ENCODE measurements at regions not wholly inside any gene's neighbourhood (a gene's known extent, or its start where the extent isn't known, plus 50 kb on each side); places are given as distances from the start of the nearest gene placed in this dataset.

DNA sequence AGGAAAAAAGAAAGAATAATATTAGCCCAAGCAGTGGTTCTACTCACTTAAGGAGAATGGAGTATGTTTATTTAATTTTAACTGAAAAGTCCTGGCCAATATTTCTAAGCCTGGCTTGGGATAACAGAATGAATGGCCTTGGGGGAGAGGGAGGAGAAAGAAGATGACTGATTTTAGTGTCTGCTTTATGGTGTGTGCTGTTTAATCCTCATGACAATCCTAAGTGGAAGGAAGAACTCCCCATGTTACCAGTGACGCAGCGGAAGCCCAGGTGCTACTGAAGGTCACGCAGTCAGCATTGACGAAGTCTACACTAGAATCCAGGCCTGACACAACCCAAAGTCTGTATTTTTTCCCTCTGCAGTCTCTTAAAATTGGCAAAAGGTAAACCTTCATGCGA is 50.5 kb downstream of the PALM2AKAP2 start:
- TF ChIP-seq, protein P1, sequence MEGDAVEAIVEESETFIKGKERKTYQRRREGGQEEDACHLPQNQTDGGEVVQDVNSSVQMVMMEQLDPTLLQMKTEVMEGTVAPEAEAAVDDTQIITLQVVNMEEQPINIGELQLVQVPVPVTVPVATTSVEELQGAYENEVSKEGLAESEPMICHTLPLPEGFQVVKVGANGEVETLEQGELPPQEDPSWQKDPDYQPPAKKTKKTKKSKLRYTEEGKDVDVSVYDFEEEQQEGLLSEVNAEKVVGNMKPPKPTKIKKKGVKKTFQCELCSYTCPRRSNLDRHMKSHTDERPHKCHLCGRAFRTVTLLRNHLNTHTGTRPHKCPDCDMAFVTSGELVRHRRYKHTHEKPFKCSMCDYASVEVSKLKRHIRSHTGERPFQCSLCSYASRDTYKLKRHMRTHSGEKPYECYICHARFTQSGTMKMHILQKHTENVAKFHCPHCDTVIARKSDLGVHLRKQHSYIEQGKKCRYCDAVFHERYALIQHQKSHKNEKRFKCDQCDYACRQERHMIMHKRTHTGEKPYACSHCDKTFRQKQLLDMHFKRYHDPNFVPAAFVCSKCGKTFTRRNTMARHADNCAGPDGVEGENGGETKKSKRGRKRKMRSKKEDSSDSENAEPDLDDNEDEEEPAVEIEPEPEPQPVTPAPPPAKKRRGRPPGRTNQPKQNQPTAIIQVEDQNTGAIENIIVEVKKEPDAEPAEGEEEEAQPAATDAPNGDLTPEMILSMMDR (IDR thresholded peaks at IDR 0.05; ENCODE audit: low read depth, low read length, missing control alignments): no peak
- H3K4me3 ChIP-seq (replicated peaks; ENCODE audit: low read depth, low read length): no peak overlapping the region
- DNase-seq (ENCODE audit: extremely low read depth, low read depth): no peak

GRCh38 chr9:109831998-109832658 is 52.1 kb downstream of the PALM2AKAP2 start:
- no peak overlapping the region for H3K4me3 ChIP-seq (replicated peaks; ENCODE audit: low read depth, low read length)
- TF ChIP-seq, protein P1 (IDR thresholded peaks at IDR 0.05; ENCODE audit: low read depth, low read length, missing control alignments): no peak
- no peak for DNase-seq (ENCODE audit: extremely low read depth, low read depth)

DNA sequence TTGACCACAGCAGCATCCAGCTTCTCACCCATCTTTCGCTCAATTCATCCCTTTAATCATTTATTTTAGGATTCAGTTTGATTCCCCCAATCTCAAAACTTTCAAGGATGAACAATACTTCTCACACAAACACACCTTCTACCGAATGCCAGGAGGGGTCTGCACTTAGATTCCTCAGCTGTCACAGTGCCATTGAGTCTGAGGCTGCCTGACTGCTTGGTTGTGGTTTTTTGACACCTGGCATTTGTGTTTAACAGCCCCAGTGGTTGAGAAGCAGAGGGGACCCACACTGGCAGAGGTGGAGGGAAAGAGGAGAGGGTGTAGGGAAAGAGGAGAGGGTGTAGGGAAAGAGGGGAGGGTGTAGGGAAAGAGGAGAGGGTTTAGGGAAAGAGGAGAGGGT is 54.9 kb downstream of the PALM2AKAP2 start:
- TF ChIP-seq, protein P1 (IDR thresholded peaks at IDR 0.05; ENCODE audit: low read depth, low read length, missing control alignments): no peak
- no peak overlapping the region for H3K4me3 ChIP-seq (replicated peaks; ENCODE audit: low read depth, low read length)
- no peak for DNase-seq (ENCODE audit: extremely low read depth, low read depth)

GRCh38 chr9:109843641-109844040 is 63.6 kb downstream of the PALM2AKAP2 start:
- no peak overlapping the region for H3K4me3 ChIP-seq (replicated peaks; ENCODE audit: low read depth, low read length)
- TF ChIP-seq, protein P1 (IDR thresholded peaks at IDR 0.05; ENCODE audit: low read depth, low read length, missing control alignments): no peak
- DNase-seq (ENCODE audit: extremely low read depth, low read depth): no peak

- H3K4me3 ChIP-seq (replicated peaks; ENCODE audit: low read depth, low read length): no peak overlapping the region
- TF ChIP-seq, protein P1 (IDR thresholded peaks at IDR 0.05; ENCODE audit: low read depth, low read length, missing control alignments): no peak
- no peak for DNase-seq (ENCODE audit: extremely low read depth, low read depth)
Observed at GRCh38 chr9:109845226-109845625, 65.2 kb downstream of the PALM2AKAP2 start.

GRCh38 chr9:109846776-109847175 is 66.8 kb downstream of the PALM2AKAP2 start:
- DNase-seq (ENCODE audit: extremely low read depth, low read depth): no peak
- H3K4me3 ChIP-seq (replicated peaks; ENCODE audit: low read depth, low read length): no peak overlapping the region

More at GRCh38 chr9:109846776-109847175, 66.8 kb downstream of the PALM2AKAP2 start:
- TF ChIP-seq, protein P1 (IDR thresholded peaks at IDR 0.05; ENCODE audit: low read depth, low read length, missing control alignments): no peak

Data from HFF-Myc (cell line).